DOHH2 (cell line): ENCODE measurements at regions not wholly inside any gene's neighbourhood (a gene's known extent, or its start where the extent isn't known, plus 50 kb on each side); places are given as distances from the start of the nearest gene placed in this dataset.

Source experiments
- H3F3A ChIP-seq: fragments of 200-600 bp; sonication (generic), shearing (Covaris generic); 2 replicates; pipeline ENCODE4 v1.6.0; 2016; ENCODE audit warnings: antibody characterized with exemption, mild to moderate bottlenecking; ENCODE audit not compliant: control insufficient read depth, insufficient read depth
- H3K27ac ChIP-seq: fragments of 200-600 bp; sonication (generic); 2 replicates; pipeline ENCODE4 v1.5.1; 2014; ENCODE audit warnings: low read depth, mild to moderate bottlenecking, low read length, moderate library complexity
- H3K27me3 ChIP-seq: fragments of 200-600 bp; sonication (generic); 2 replicates; pipeline ENCODE4 v1.6.1; 2014; ENCODE audit warnings: mild to moderate bottlenecking, low read length, mixed read lengths; ENCODE audit not compliant: control insufficient read depth
- H3K36me3 ChIP-seq: fragments of 200-600 bp; sonication (generic); 2 replicates; pipeline ENCODE4 v1.6.1; 2014; ENCODE audit warnings: mild to moderate bottlenecking, low read length, moderate library complexity, mixed read lengths; ENCODE audit not compliant: control insufficient read depth
- H3K4me1 ChIP-seq: fragments of 200-600 bp; sonication (generic); 2 replicates; pipeline ENCODE4 v1.6.1; 2014; ENCODE audit warnings: mild to moderate bottlenecking, low read length, mixed read lengths; ENCODE audit not compliant: control insufficient read depth
- H3K4me2 ChIP-seq: fragments of 200-600 bp; sonication (generic); 2 replicates; pipeline ENCODE4 v1.6.0; 2014; ENCODE audit warnings: mild to moderate bottlenecking, low read length, moderate library complexity
- H3K4me3 ChIP-seq: fragments of 200-600 bp; sonication (generic); 2 replicates; pipeline ENCODE4 v1.5.1; 2014; ENCODE audit warnings: mild to moderate bottlenecking, low read length, mixed read lengths
- H3K79me2 ChIP-seq: fragments of 200-600 bp; sonication (generic); 2 replicates; pipeline ENCODE4 v1.6.1; 2014; ENCODE audit warnings: mild to moderate bottlenecking, low read length, mixed read lengths; ENCODE audit not compliant: control insufficient read depth
- H3K9me2 ChIP-seq: fragments of 200-600 bp; sonication (generic); replicated peaks from 2 replicates; pipeline ENCODE4 v1.6.1; 2014; ENCODE audit warnings: mild to moderate bottlenecking, low read length, mixed read lengths; ENCODE audit not compliant: control insufficient read depth
- H3K9me3 ChIP-seq: fragments of 200-600 bp; sonication (generic); 2 replicates; pipeline ENCODE4 v1.6.1; 2014; ENCODE audit warnings: antibody characterized with exemption, low read length, mixed read lengths; ENCODE audit not compliant: control insufficient read depth, insufficient read depth
- H4K20me1 ChIP-seq: fragments of 200-600 bp; sonication (generic); 2 replicates; pipeline ENCODE4 v1.6.0; 2014; ENCODE audit warnings: low read depth, mild to moderate bottlenecking, antibody characterized with exemption, low read length, moderate library complexity; ENCODE audit not compliant: control insufficient read depth, insufficient read depth
- EZH2phosphoT487 ChIP-seq: fragments of 200-600 bp; sonication (generic); IDR thresholded peaks from 2 replicates; pipeline ENCODE4 v1.6.1; 2017; ENCODE audit warnings: borderline replicate concordance, mild to moderate bottlenecking, antibody characterized with exemption, low read length, moderate library complexity, mixed read lengths
- TF ChIP-seq, protein P1 (sequence below): fragments of 200-600 bp; sonication (generic); IDR thresholded peaks from one replicate; pipeline ENCODE4 v1.5.1; 2014; ENCODE audit warnings: antibody characterized with exemption, mild to moderate bottlenecking, low read depth, low read length; ENCODE audit not compliant: poor library complexity, severe bottlenecking

DNA sequence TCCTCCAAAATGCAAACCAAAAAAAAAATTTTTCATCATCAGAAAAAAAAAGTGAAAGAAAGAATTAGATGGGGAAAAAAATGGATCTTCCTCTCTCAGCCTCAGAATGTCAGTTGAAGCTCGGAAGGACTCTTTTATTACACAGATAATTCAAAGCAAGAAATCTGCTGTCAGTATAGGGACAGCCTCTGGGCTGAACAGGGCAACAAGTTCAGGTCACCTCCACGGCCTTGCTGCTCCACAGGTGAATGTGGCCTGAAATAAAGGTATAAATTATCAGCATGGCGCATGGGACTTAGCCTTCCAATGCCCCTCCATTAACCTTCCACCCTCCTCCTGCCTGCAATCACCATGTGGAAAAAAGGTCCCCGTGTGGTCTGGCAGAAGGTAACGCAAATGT, 316.8 kb upstream of the POU3F3 start:
- Histone ChIP-seq H3K27me3 (no peaks in the 10 kb centered on the region), H3K36me3 (no peaks in the 10 kb centered on the region), H4K20me1 (no peaks in the 10 kb centered on the region), H3K79me2 (no peaks in the 10 kb centered on the region), H3K4me3 (no peak overlapping the region), H3K27ac (no peak overlapping the region), H3K4me1 (0 out of 2 replicates have a peak, but pooled peaks cover 5% of the 10 kb centered on the region), H3K9me2 (no peaks in the 10 kb centered on the region), H3K9me3 (no peaks in the 10 kb centered on the region), H3F3A (no peaks in the 10 kb centered on the region), H3K4me2 (no peak overlapping the region)
- TF ChIP-seq, protein P1, sequence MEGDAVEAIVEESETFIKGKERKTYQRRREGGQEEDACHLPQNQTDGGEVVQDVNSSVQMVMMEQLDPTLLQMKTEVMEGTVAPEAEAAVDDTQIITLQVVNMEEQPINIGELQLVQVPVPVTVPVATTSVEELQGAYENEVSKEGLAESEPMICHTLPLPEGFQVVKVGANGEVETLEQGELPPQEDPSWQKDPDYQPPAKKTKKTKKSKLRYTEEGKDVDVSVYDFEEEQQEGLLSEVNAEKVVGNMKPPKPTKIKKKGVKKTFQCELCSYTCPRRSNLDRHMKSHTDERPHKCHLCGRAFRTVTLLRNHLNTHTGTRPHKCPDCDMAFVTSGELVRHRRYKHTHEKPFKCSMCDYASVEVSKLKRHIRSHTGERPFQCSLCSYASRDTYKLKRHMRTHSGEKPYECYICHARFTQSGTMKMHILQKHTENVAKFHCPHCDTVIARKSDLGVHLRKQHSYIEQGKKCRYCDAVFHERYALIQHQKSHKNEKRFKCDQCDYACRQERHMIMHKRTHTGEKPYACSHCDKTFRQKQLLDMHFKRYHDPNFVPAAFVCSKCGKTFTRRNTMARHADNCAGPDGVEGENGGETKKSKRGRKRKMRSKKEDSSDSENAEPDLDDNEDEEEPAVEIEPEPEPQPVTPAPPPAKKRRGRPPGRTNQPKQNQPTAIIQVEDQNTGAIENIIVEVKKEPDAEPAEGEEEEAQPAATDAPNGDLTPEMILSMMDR = no peak
- no peak for TF ChIP-seq EZH2phosphoT487

DNA sequence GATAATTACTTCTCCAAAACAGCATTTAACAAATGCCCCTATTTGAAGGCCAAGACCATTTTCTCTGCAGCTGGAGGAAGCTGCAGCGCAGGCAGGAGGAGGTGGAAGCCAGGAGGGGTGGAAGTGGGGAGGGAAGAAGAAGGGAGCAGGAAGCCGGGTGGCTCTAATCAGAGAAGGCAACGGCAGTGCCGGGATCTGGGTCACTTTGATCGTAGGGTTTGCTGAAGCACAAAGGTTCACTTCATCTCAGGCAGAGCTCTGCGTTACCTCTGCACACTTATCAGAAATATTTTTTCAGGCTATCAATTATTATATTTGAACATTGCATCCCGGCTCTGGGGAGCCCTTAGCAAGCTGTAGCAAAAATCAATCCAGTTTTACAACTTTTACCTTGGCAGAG, 315.8 kb upstream of the POU3F3 start:
- Histone ChIP-seq H3F3A (no peaks in the 10 kb centered on the region), H3K4me1 (0 out of 2 replicates have a peak, but pooled peaks cover 5% of the 10 kb centered on the region), H3K79me2 (no peaks in the 10 kb centered on the region), H3K36me3 (no peaks in the 10 kb centered on the region), H3K27ac (no peak overlapping the region), H3K9me2 (no peaks in the 10 kb centered on the region), H3K27me3 (no peaks in the 10 kb centered on the region), H4K20me1 (no peaks in the 10 kb centered on the region), H3K4me2 (no peak overlapping the region), H3K9me3 (no peaks in the 10 kb centered on the region), H3K4me3 (no peak overlapping the region)
- TF ChIP-seq EZH2phosphoT487 = no peak
- TF ChIP-seq, protein P1 = no peak

DNA sequence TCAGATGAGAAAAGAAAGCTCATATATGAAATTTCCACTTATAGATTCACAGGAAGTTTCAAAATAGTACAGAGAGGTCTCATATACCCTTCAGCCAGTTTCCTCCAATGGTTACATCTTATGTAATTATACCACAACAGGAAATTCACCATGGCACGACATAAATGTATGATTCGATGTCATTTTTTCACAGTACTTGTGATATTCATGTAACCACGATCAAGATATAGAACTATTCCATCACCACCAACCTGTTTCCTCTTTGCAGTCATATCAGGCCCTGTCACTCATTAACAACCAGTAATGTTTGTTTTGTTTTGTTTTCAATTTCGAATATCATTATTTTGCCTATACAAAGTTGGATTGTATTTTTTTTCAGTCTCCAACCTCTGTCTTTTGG, 314.3 kb upstream of the POU3F3 start:
- Histone ChIP-seq H3K9me3 (no peaks in the 10 kb centered on the region), H3K9me2 (no peaks in the 10 kb centered on the region), H3K4me2 (no peak overlapping the region), H3K27ac (no peak overlapping the region), H3K36me3 (no peaks in the 10 kb centered on the region), H3K27me3 (no peaks in the 10 kb centered on the region), H3K4me3 (no peak overlapping the region), H3K4me1 (0 out of 2 replicates have a peak, but pooled peaks cover 5% of the 10 kb centered on the region), H4K20me1 (no peaks in the 10 kb centered on the region), H3F3A (no peaks in the 10 kb centered on the region), H3K79me2 (no peaks in the 10 kb centered on the region)
- TF ChIP-seq EZH2phosphoT487 = no peak
- TF ChIP-seq, protein P1 = no peak
